H9 (cell line): ENCODE measurements at regions not wholly inside any gene's neighbourhood (a gene's known extent, or its start where the extent isn't known, plus 50 kb on each side); places are given as distances from the start of the nearest gene placed in this dataset.

Experiments used
- DNase-seq: peaks from one replicate; pipeline ENCODE4 v3.0.0-alpha.2; 2017
- H2AFZ ChIP-seq: one replicate; pipeline ENCODE4 v1.6.1; 2013; ENCODE audit warnings: mild to moderate bottlenecking, low read length, control low read depth, moderate library complexity
- H2AK5ac ChIP-seq: 2 replicates; pipeline ENCODE4 v1.6.1; 2013; ENCODE audit warnings: low read length, control low read depth, mixed read lengths; ENCODE audit not compliant: insufficient read length
- H2BK120ac ChIP-seq: one replicate; pipeline ENCODE4 v1.6.1; 2013; ENCODE audit warnings: low read depth, mild to moderate bottlenecking, low read length, control low read depth, inconsistent platforms; ENCODE audit not compliant: poor library complexity, severe bottlenecking
- H2BK12ac ChIP-seq: 2 replicates; pipeline ENCODE4 v1.6.1; 2013; ENCODE audit warnings: low read length, control low read depth, mixed read lengths, low read depth; ENCODE audit not compliant: insufficient read length
- H2BK15ac ChIP-seq: 2 replicates; pipeline ENCODE4 v1.6.1; 2013; ENCODE audit warnings: low read depth, low read length, control low read depth
- H2BK20ac ChIP-seq: one replicate; pipeline ENCODE4 v1.6.1; 2013; ENCODE audit warnings: low read depth, mild to moderate bottlenecking, low read length, control low read depth, inconsistent platforms; ENCODE audit not compliant: poor library complexity, severe bottlenecking
- H2BK5ac ChIP-seq: 2 replicates; pipeline ENCODE4 v1.6.1; 2013; ENCODE audit warnings: low read length, control low read depth, mixed read lengths; ENCODE audit not compliant: insufficient read length
- H3K14ac ChIP-seq: 2 replicates; pipeline ENCODE4 v1.6.1; 2013; ENCODE audit warnings: low read length, control low read depth; ENCODE audit not compliant: insufficient read depth
- H3K18ac ChIP-seq: 2 replicates; pipeline ENCODE4 v1.6.1; 2013; ENCODE audit warnings: low read depth, mild to moderate bottlenecking, mixed read lengths, low read length, control low read depth; ENCODE audit not compliant: insufficient read length
- H3K23ac ChIP-seq: 2 replicates; pipeline ENCODE4 v1.6.1; 2013; ENCODE audit warnings: low read length, control low read depth, mixed read lengths, low read depth; ENCODE audit not compliant: insufficient read length
- H3K23me2 ChIP-seq: 2 replicates; pipeline ENCODE4 v1.6.1; 2013; ENCODE audit warnings: low read depth, mild to moderate bottlenecking, mixed read lengths, low read length, control low read depth; ENCODE audit not compliant: insufficient read length, poor library complexity, severe bottlenecking
- H3K27ac ChIP-seq: 2 replicates; pipeline ENCODE4 v1.5.1; 2013; ENCODE audit warnings: low read length, control low read depth, mixed read lengths, low read depth; ENCODE audit not compliant: insufficient read length
- H3K27me3 ChIP-seq: 2 replicates; pipeline ENCODE4 v1.6.1; 2013; ENCODE audit warnings: low read length, control low read depth, inconsistent platforms; ENCODE audit not compliant: insufficient read depth
- H3K4ac ChIP-seq: 2 replicates; pipeline ENCODE4 v1.6.1; 2013; ENCODE audit warnings: low read depth, mild to moderate bottlenecking, control low read depth, inconsistent platforms, low read length, moderate library complexity
- H3K4me1 ChIP-seq: 2 replicates; pipeline ENCODE4 v1.6.1; 2013; ENCODE audit warnings: low read length, control low read depth, inconsistent platforms; ENCODE audit not compliant: insufficient read depth
- H3K4me2 ChIP-seq: 2 replicates; pipeline ENCODE4 v1.6.1; 2013; ENCODE audit warnings: low read length, control low read depth, mixed read lengths; ENCODE audit not compliant: insufficient read length, insufficient read depth
- H3K56ac ChIP-seq: 2 replicates; pipeline ENCODE4 v1.6.1; 2013; ENCODE audit warnings: low read depth, mild to moderate bottlenecking, mixed read lengths, low read length, control low read depth; ENCODE audit not compliant: insufficient read length
- H3K79me1 ChIP-seq: 2 replicates; pipeline ENCODE4 v1.6.1; 2013; ENCODE audit warnings: low read depth, mild to moderate bottlenecking, moderate library complexity, low read length, control low read depth, inconsistent platforms; ENCODE audit not compliant: insufficient read depth, poor library complexity, severe bottlenecking
- H3K79me2 ChIP-seq: 2 replicates; pipeline ENCODE4 v1.6.1; 2013; ENCODE audit warnings: low read length, control low read depth, inconsistent platforms; ENCODE audit not compliant: insufficient read depth
- H3K9ac ChIP-seq: 2 replicates; pipeline ENCODE4 v1.6.1; 2013; ENCODE audit warnings: low read length, control low read depth, mixed read lengths; ENCODE audit not compliant: insufficient read length; ENCODE audit errors: extremely low read depth
- H3K9me3 ChIP-seq: one replicate; pipeline ENCODE4 v1.6.1; 2013; ENCODE audit warnings: low read depth, low read length, inconsistent platforms; ENCODE audit not compliant: control insufficient read depth
- H3T11ph ChIP-seq: one replicate; pipeline ENCODE4 v1.6.1; 2013; ENCODE audit warnings: mild to moderate bottlenecking, low read length, control low read depth, inconsistent platforms
- H4K20me1 ChIP-seq: one replicate; pipeline ENCODE4 v1.6.1; 2013; ENCODE audit not compliant: control insufficient read depth, insufficient read length, insufficient read depth
- H4K5ac ChIP-seq: 2 replicates; pipeline ENCODE4 v1.6.1; 2013; ENCODE audit warnings: low read depth, mild to moderate bottlenecking, mixed read lengths, low read length, control low read depth; ENCODE audit not compliant: insufficient read length
- H4K8ac ChIP-seq: replicated peaks from 2 replicates; pipeline ENCODE4 v1.6.1; 2013; ENCODE audit warnings: low read length, control low read depth, mixed read lengths, low read depth; ENCODE audit not compliant: insufficient read length
- H4K91ac ChIP-seq: 2 replicates; pipeline ENCODE4 v1.6.1; 2013; ENCODE audit warnings: low read depth, mild to moderate bottlenecking, moderate library complexity, mixed read lengths, low read length, control low read depth; ENCODE audit not compliant: insufficient read length
- H3K27ac Mint-ChIP-seq, 3 experiments: 2 replicates in 2 of 3; 3 replicates in 1 of 3; pipeline ENCODE4 v1.8.0; 2020 to 2021; ENCODE audit warnings: mixed read lengths in 3 of 3, mild to moderate bottlenecking in 1 of 3, moderate library complexity in 1 of 3
- H3K27me3 Mint-ChIP-seq: 2 replicates; pipeline ENCODE4 v1.8.0; 2021; ENCODE audit warnings: low read depth, mild to moderate bottlenecking, moderate library complexity, mixed read lengths
- H3K36me3 Mint-ChIP-seq, 3 experiments: 2 replicates in 2 of 3; 3 replicates in 1 of 3; pipeline ENCODE4 v1.8.0; 2020 to 2021; ENCODE audit warnings: low read depth in 3 of 3, mixed read lengths in 3 of 3; ENCODE audit not compliant: insufficient read depth in 1 of 3
- H3K4me1 Mint-ChIP-seq, 2 experiments: 2 replicates each; pipeline ENCODE4 v1.8.0; 2020; ENCODE audit warnings: mixed read lengths in 2 of 2
- H3K4me3 Mint-ChIP-seq, 2 experiments: 2 replicates in 1 of 2; 3 replicates in 1 of 2; pipeline ENCODE4 v1.8.0; 2020 to 2021; ENCODE audit warnings: mild to moderate bottlenecking in 2 of 2, mixed read lengths in 2 of 2, moderate library complexity in 1 of 2
- H3K9me3 Mint-ChIP-seq, 2 experiments: 2 replicates in 1 of 2; 3 replicates in 1 of 2; pipeline ENCODE4 v1.8.0; 2020; ENCODE audit warnings: mild to moderate bottlenecking in 2 of 2, mixed read lengths in 2 of 2, moderate library complexity in 1 of 2
- CTCF ChIP-seq: fragments of 200-600 bp; sonication (generic); conservative IDR thresholded peaks from 3 replicates; pipeline ENCODE4 v1.8.0; 2021; ENCODE audit warnings: antibody characterized with exemption, mild to moderate bottlenecking
- WGBS: extraction: QIAGEN DNeasy Blood & Tissue Kit; methylation state at CpG from one replicate; pipeline ENCODE4 v1.1.7; 2013; ENCODE audit warnings: missing lambda C conversion rate, low lambda C conversion rate, mixed read lengths; ENCODE audit not compliant: insufficient read length; ENCODE audit errors: extremely low coverage; 5-methylcytosine and 5-hydroxymethylcytosine counted together

GRCh38 chr5:34542818-34543217, 113.3 kb upstream of the RAI14 start:
- Mint-ChIP-seq H3K27me3 (peaks cover 2% of the 10 kb centered on the region; the same call in 1 of the 2 replicates), H3K4me3 (no peak overlapping the region), H3K36me3 (peaks cover 45 to 63% (median 46%) of the 10 kb centered on the region in 3 experiments), H3K9me3 (peaks cover 60 to 63% of the 10 kb centered on the region in 2 experiments), H3K4me1 (peaks cover 34 to 37% of the 10 kb centered on the region in 2 experiments), H3K27ac (no peak overlapping the region; a peak in 1 of 7 replicates)
- no peaks in the 10 kb centered on the region for H3K79me1 ChIP-seq
- no peak overlapping the region for H3K14ac ChIP-seq
- no peak overlapping the region for H4K91ac ChIP-seq
- H3K56ac ChIP-seq = no peak overlapping the region
- no peak overlapping the region for H2BK20ac ChIP-seq
- no peak overlapping the region for H2BK15ac ChIP-seq
- DNase-seq = no peak
- TF ChIP-seq CTCF = no peak
- no peak overlapping the region for H2BK5ac ChIP-seq
- H3K79me2 ChIP-seq = no peaks in the 10 kb centered on the region
- H3K23ac ChIP-seq = no peak overlapping the region
- H3K9me3 ChIP-seq = peaks cover 39% of the 10 kb centered on the region
- no peaks in the 10 kb centered on the region for H3K23me2 ChIP-seq
- H3K18ac ChIP-seq = no peak overlapping the region
- no peak overlapping the region for H4K8ac ChIP-seq
- H2BK120ac ChIP-seq = peak overlapping the region; percentile 25
- H3K9ac ChIP-seq = no peak overlapping the region
- no peak overlapping the region for H2BK12ac ChIP-seq
- H3K27ac ChIP-seq = no peak overlapping the region
- H3T11ph ChIP-seq = no peak overlapping the region
- no peak overlapping the region for H4K5ac ChIP-seq
- no peaks in the 10 kb centered on the region for H3K27me3 ChIP-seq
- H3K4me2 ChIP-seq = no peak overlapping the region
- no peaks in the 10 kb centered on the region for H4K20me1 ChIP-seq
- no peak overlapping the region for H3K4ac ChIP-seq
- H2AK5ac ChIP-seq = no peak overlapping the region
- no CpG with 5 or more reads among the region's 1 CpG for WGBS
- peaks cover 3% of the 10 kb centered on the region; the same call in 1 of the 2 replicates for H3K4me1 ChIP-seq
- H2AFZ ChIP-seq = no peak overlapping the region
